Suppressor macrophage treated with lipopolysaccharide for 1 hour (primary cell): ENCODE measurements at regions not wholly inside any gene's neighbourhood (a gene's known extent, or its start where the extent isn't known, plus 50 kb on each side); places are given as distances from the start of the nearest gene placed in this dataset.
A peak's percentile ranks its signal among the peaks of the same experiment; 100 is the strongest.

ENCODE experiments used
- DNase-seq, 3 donors: peaks; one replicate each; pipeline ENCODE4 v3.0.0-alpha.2; 2020 to 2022

DNA sequence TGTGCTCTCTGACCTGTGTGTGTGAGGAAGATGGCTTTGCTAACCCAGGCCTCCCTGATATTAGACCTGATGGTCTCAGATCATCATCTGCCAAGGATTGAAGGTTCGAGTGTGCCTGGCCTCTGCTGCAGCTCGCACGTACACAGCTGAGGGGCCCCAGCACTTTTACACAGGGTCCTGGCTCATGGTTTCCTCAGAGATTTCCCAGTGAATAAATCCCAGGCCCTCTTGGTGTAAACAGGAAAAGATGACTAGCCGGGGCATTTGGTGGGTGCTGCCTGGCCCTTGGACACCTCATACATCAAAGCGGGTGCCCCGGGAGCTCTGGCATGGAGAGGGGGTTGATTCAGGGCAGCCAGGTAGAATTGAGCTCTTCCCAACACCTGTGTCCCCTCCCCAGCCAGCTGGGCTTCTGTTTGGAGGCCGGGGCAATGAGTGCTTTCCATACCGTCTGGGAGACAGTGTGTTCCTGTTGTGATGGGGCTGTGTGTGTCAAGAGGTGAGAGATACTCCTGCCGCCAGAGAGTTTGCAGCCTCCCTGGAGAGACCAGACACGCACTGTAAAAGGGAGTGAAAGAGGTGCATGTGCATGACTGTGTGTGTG is 72.5 kb upstream of the TLE3 start:
- no peak for DNase-seq

DNA sequence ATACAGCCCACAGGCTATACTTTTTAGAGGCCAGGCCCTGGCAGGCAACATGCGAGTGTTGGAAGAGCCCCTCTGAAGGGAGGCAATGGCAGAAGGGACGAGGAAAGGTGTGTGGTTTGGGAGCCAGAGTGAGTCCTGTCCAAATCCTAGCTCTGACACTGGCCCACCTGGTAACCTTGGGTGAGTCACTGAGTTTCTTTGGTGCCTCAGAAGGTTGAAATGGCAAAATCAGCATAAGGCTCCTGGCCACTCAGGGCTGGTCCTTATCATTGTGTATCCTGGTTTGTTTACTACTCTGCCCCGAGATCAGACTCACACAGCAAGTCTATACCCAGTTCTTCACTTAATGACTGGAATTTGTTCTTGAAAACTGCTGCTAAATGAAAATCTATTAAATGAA is 71.4 kb upstream of the TLE3 start:
- no peak for DNase-seq

DNA sequence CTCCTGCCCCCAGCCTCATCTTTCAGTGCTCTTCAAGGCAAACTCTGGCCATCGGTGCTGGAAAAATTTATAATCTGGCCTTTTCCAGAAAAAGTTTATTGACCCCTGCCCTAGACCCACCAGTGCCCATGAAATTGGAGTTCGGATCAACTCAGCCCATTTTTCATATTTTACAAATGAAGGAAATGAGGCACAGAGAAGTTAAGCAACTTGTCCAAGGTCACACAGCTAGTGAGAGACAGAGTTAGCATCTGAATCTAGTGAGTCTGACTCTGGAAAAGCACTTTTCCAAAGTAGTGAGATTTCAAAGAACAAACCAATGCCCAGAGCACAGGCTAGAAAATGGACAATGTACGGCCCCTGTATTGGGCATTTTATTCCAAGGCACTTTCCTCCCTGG is 69.4 kb upstream of the TLE3 start:
- DNase-seq = no peak

DNA sequence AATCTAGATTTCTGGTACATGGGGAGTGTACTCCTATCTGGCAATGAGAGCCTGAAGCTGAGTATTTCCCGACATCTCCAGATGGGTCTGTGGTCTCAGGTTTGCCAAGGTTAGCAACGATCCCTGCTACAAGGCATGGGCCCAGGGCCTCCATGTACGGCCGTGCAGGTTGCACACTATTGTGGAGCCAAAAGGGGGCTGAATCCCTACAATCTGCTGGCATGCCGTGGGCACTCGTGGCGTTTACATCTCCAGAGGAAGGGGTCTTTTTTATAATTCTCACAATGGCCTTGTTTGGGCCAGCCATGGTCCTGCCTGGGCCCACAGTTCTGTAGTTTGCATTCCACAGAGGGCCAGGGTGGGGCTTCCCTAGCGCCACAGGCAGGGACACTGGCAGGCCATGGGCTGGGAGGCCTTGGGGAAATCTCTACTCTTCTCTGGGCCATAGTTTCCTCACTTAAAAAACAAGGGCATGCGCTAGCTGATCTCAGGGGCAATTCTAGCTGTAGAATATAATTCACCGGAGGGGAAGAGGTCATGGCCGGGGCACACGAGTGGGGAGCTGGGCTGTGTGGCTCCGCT is 68.9 kb upstream of the TLE3 start:
- DNase-seq = no peak

DNA sequence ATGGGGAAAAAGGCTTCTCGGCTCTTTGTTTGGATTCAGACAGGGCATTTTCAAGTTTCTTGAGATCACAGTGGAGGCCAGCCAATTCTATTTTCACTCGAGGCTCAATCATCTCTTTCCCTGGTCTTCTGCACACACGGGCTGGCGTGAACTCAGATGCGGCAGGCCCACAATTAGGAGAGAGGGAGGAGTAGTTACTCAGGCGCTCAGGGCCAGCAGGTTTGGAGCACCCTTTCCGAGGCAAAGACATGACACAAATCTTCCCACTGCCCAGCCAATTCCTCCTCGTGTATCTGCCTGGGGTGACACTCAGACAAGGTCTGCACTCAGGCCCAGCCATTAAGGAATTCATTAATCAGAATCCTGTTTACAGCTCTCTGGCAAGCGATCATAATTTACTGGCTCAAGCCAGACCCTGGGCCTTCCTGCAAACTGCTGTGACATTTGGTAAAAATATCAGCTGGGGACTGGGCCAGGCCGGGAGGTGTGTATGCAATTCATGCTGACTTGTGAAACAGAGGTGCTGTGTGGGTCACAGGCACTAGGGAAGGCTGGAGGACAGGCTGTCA is 68.1 kb upstream of the TLE3 start:
- no peak for DNase-seq

DNA sequence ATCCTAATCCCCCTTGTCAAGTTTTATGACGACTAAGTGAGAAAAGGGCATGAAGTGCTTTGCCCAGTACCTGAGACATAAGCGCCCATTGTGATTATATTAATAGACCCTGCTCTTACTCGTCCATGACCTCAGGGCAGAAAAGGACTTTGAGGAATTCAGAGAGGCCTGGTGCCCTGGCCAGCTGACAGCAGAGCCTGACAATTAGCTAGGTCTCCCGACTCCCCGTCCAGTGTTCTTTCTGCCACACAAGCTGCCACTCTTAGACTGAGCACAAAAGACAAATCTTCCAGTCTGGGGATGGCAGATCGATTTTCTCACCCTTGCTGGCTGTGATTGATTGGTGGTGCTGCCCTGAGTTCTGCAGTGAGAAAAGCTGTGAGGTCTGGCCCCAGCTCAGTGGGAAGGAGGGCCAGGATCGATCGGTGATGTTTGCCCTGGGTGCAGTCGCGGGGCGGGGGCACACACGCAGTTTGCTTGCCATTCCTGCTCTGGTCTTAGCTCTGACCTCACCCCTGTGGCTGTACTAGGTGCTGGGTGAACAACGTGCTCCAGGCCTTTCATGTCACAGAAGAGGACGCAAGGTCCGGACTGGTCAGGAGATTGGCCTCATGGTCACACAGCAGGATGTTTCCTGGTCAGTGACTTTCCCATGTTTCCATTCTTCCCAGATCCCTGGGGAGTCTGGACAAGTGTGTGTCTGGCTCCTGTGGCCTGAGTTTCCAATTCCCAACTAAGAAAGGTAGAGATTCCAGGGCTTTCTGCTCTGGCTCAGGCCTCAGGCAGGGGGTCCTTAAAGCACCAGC is 67.4 kb upstream of the TLE3 start:
- no peak for DNase-seq

DNA sequence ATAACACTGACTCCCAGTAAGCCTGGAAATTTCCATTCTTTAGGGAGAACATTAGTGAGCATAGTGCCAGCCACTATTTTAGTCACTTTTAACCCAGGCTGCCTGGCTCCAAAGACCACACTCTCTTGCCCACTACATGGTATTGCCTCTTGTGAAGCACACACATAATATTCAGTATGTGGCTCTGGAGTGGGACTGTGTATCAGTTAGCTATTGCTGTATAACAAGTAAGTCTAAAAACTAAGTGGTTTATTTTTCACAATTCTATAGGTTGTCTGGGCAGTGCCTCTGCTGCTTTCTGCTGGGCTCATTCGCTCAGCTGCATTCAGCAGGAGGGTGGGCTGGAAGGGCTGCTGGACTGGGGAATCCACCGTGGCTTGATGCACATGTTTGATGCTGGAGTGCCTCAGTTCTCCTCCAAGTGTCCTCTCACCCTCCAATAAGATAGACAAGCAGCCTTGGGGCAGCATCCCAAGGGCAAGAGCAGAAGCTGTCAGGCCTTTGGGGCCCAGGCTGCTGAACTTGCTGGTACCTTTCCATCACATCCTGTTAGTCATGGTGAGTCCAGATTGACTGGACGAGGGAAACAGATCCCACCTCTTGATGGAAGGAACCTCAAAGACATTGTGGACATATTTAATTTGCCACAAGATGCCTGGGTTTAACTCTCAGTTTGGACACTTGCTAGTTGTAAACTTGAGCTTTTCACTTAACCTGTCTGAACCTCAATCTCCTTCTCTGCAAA is 66.6 kb upstream of the TLE3 start:
- DNase-seq = no peak

DNA sequence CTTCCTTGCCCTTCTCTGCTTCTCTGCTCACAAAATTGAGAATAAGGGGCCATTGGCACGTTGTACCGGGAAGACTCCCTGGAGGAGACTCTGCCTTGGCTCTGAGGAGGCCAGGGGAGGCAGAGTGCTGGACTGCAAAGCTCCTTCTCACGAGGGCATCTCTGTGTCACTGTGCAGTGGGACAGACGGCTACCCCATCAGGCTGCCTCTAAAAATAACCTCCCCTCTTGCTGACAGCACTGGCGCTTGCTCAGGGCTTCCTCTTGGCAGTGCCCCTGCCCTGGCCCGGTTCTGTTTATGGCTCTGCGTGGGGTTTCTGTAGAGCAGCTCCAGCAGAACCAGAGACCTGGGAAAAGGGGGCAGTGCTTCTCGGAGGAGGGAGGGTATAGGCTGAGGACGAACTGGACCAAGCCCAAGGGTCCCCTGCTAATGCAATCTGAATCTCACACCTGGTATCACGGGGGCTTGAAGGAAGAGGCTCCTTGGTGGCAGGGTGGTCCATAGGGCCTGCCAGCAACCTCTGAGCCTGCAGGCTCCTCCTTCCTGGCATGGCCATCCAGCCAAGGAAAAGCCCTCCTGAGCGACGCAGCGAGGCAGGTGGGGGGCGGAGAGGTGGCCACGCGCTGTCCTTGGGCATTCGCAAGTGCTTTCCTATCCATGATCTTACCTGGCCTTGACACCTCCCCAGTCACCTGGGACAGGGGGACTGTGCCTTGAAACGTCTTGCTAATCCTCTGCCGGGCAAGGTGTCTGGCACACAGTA is 63.3 kb upstream of the TLE3 start:
- DNase-seq = peak; percentile 53 to 67 (median 60)

DNA sequence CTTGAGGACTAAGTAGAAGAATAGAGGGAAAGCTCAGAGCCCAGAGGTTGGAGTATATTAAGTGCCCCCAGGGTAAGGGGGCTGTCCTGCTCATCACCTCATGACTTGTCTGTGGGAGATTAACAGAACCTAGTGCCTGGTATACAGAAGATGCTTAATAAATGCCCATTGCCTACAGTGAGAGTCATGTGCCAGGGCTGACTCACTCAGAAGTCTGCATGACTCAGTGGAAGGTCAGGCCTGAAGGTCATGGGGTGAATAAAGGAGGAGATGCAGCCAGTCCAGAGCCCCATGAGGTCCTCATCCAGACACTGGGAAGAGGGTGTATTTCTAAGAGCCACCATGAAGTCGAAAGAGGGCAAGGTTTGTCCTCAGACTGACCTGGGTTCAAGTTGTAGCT is 62.5 kb upstream of the TLE3 start:
- peak; percentile 54 to 80 (median 71) for DNase-seq

DNA sequence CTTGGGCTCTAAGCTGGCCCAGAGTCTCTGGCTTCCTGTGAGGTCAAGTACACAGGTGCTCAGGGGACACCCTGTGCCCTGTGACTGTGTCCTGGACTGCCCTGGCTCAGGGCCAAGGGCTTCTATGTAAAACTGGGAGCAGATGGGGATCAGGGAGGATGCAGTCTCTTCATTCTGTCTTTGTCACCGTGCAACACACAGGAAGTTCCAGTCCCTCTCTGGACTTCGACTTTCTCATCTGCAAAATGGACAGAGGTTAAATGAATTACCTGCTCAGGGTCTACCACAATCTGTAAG is 61.9 kb upstream of the TLE3 start:
- DNase-seq = no peak

DNA sequence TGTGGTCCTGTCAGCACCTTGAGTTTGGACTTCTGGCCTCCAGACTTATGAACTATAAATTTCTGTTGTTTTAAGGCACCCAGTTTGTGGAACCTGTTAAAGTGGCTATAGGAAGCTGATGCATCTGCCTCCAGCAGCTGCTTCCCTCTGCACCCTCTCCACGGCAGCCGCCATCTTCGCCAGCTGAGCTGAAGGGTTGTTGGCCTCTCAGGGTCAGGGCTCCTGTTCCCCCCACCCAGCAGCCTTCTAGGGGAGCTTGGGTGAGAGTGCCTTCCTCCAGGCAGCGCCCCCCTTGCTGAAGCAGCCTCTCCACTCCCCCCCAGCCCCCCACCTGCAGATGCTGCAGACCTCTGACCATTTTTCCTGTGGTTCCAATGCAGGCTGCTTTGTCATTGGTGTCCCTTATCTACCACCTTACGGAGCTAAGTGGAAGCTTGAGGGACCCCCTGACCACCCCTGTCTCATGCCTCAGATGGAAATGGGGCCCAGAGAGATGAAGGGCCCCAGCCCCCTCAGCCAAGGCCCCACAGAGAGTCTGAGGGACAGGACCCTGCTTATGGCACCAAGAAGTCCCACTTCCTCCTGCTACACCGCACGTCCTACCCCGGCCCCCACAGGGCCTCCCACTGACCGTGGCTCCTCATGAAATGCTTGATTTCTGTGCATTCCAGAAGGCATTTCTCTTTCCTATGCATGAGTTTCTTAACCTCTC is 61.4 kb upstream of the TLE3 start:
- DNase-seq = peak; percentile 35 to 55 (median 44)

DNA sequence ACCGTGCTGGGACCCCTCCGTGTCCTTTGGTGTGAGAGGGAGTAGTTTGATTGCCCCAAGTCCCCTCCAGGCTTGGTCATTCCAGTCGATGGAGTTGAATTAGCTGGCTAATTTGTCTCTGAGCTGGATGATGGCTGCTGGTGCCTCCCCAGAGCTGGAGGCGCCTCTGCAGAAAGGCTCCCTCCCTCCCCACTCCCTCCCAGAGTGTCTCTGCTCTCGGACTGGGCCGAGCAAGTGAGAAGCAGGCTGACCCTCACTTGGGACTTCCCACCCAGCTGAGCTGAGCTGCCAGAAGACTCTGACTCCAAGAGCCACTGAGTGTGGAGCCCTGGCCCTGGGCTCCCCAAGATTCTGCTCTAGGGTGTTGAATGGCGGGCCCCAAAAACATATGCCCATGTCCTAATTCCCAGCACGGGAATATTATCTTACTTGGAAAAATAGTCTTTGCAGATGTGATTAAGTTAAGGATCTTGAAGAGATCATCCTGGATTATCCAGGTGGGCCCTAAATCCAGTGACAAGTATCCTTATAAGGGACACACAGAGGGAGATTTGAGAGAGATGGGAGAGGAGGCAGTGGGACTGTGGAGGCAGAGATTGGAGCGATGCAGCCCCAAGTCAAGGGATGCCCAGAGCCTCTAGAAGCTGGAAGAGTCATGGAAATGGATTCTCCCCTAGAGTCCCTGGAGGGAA is 60.7 kb upstream of the TLE3 start:
- DNase-seq = no peak

DNA sequence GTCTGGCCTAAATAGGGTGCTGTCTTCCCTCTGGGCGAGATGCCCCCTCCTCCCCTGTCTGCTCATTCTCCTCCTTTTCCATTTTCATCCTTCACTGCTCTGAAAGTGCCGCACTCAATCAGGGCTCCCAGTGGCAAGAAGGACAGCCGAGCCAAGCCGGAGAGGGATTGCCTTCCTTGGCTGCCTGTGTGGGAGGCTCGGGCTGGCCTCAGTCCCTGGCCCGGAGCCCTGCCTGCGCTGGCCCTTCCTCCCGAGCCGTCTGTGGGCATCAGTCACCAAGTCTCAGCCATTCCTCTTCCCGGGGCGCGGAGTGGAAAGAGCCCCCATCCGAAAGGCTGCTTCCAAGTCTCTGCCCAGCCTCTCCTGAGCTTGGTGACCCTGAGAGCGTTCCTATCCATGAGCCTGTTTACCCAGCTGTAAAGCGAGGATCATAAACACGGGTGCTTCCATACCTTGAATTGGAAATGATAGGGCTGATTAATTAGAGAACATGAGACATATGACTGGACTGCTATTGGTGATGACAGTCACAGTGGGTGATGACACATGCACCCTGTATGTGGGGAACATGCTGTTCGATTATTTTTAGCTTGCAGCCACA is 59.1 kb upstream of the TLE3 start:
- DNase-seq = peak; percentile 50 to 65 (median 59)

DNA sequence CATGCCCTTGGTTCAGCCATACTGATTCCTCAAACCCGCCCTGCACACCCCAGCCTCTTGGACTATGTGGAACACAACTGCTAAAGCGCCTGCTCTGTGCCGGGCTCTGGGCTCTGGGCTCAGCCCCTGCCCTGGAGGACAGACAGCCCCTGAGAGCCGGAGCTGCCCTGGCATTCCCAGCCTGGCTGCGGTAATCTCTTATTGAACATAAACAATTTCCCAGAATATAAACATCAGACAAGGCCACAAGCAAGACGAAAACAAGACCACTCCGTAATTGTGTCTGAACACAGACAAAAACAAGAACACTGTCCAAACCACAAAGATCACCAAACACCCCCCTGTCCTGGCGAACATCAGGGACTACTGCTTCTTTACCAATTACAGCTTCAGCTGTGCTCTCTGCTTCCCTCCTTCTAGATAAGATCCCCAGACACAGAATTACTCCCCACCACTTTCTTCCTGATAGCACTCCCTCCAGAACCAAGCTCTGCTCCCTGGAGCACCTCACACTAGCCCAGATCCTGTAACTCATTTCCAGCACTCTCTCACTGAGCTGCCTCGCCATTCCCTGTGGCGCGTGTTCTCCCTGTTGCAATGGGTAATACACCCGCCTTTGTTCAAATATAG is 57.1 kb upstream of the TLE3 start:
- no peak for DNase-seq

DNA sequence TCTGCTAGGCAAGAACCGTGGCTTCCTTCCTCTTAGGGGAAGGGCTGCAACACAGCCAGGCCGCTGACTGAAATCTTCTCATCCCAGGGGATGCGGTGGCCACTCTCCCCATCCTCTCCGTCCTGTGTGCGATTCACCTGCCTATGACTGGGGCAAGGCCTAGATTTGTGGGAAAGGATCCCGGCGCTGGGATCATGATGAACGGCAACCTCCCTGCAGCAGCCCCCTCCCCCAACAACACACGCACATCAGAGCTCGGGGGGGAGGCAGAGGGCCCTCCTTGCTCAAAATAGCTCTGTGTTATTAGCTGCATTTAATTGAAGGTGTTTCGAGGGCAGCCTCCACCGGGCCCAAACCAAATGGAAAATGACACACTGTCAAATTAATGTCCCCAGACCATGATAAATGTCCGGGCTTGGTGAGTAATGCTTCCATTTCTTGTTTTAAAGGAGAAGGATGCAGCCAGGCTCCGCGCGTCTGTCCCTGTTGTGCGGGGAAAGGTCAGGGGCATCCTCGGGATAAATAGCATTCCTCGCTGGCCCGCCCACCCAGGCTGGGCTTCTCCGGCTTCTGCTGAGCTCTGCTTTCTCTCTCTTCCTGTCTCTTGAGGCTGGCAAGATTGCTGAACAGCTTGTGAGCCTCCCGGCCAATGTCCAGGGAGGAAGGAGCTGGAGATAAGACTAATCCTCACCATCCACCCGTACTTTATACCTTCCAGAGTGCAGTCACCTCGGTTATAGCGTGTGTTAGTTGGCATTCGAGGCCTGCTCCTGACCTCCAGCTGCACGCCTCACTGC is 56.4 kb upstream of the TLE3 start:
- peak in 1 of 3 donors; percentile 61 for DNase-seq

DNA sequence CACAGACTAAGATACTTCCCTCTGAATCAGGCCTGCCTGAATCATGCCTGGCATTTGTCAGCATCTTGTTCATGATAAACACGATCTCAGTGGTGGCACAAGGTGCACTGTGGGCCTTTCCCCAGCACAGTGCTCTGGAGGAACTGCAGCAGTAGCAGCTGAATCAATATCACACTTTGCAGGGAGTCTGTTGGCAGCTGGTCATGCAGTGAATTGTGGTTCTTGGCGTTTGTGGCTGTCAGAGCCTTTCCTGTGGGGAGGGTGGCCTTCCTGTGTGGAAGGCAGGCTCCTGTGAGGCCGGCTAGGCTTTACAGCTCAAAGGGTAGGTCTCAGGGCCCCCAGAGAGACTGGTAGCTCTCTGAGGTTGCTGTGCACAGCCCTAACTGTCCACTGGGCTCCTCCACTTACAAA is 54.4 kb upstream of the TLE3 start:
- peak; percentile 79 to 82 (median 82) for DNase-seq

DNA sequence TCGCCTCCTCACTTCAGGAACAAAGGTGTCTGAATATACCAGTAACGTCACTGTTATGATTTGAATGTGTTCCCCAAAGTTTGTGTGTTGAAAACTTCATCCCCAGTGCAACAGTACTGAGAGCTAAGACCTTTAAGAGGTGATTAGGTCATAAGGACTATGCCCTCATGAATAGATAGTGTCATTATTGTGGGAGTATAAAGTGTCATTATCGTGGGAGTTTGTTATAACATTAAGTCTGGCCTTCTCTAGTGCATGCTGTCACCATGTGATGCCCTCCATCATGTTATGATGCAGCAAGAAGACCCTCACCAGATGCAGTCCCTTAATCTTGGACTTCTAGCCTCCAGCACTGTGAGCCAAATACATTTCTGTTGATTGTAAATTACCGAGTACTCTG is 53.7 kb upstream of the TLE3 start:
- DNase-seq = peak; percentile 53 to 82 (median 78)

DNA sequence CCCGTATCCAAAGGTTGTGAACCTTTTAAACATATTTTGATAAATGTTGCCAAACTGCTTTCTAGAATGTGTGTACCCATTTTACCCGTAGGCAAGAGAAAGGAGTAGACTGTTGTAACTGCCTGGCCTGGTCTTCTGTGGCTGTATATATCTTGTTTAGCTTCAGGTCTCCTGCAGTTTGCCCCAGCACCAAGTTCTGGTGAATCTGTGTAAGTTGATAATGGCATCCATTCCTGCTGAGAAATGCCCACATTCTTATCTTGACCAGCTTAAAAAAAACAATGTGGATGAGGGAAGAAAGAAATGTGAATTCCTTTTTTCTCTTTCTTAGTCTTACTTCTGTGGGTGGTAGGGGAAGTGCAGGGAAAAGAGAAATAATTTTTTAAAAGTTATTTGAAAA is 53.3 kb upstream of the TLE3 start:
- peak in 1 of 3 donors; percentile 49 for DNase-seq

DNA sequence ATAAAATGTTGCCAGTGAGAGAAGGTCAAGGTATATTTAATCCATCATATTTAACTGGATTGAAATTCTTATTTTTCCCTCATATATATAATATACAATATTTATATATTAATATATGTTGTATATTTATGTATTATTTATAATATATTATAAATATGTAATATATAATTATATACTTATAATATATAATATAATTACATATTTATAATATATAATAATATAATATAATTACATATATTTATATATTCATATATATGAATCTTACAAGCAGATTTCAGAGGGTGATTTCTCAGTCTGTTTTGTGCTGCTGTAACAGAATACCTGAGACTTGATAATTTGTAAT is 52.7 kb upstream of the TLE3 start:
- DNase-seq = no peak
